Left renal pelvis (tissue), 4 donors: ENCODE measurements at regions not wholly inside any gene's neighbourhood (a gene's known extent, or its start where the extent isn't known, plus 50 kb on each side); places are given as distances from the start of the nearest gene placed in this dataset.
"Not testable (repeated sequence)": the region's sequence is repeated elsewhere in the genome, so short reads cannot be mapped to it uniquely, and the experiment has no call there.

Experiments used
- DNase-seq, 4 donors: peaks; one replicate each; pipeline ENCODE4 v3.0.0-alpha.2; 2013; ENCODE audit warnings: low read depth in 4 of 4, low spot score in 3 of 4

- DNase-seq = no peak
These were observed 178.4 kb upstream of the E2F8 start for GRCh38 chr11:19419021-19419750.

GRCh38 chr11:19418221-19418620, 177.5 kb upstream of the E2F8 start:
- DNase-seq = no peak

- not testable (repeated sequence) for DNase-seq
These were observed 171.3 kb upstream of the E2F8 start for GRCh38 chr11:19412070-19412469.

- no peak for DNase-seq
These were observed 169.3 kb upstream of the E2F8 start for GRCh38 chr11:19410032-19410431.

- DNase-seq = no peak
These were observed 168.6 kb upstream of the E2F8 start for GRCh38 chr11:19409307-19409706.

GRCh38 chr11:19407677-19408270, 167.0 kb upstream of the E2F8 start:
- DNase-seq = no peak

GRCh38 chr11:19405966-19406365, 165.2 kb upstream of the E2F8 start:
- DNase-seq = no peak

GRCh38 chr11:19404787-19405186, 164.0 kb upstream of the E2F8 start:
- no peak for DNase-seq

- no peak for DNase-seq
These were observed 162.6 kb upstream of the E2F8 start for GRCh38 chr11:19403196-19403895.

- DNase-seq = no peak
These were observed 159.6 kb upstream of the E2F8 start for GRCh38 chr11:19400296-19400695.

- peak in 1 of 4 donors; percentile 7 for DNase-seq
These were observed 158.2 kb upstream of the E2F8 start for GRCh38 chr11:19398772-19399527.

- no peak for DNase-seq
These were observed 157.5 kb upstream of the E2F8 start for GRCh38 chr11:19398273-19398672.

GRCh38 chr11:19395050-19395449, 154.3 kb upstream of the E2F8 start:
- DNase-seq = no peak

- DNase-seq = no peak
These were observed 153.8 kb upstream of the E2F8 start for GRCh38 chr11:19394525-19395016.

GRCh38 chr11:19393941-19394340, 153.2 kb upstream of the E2F8 start:
- no peak for DNase-seq

GRCh38 chr11:19392847-19393518, 152.2 kb upstream of the E2F8 start:
- DNase-seq = no peak

- DNase-seq = no peak
These were observed 151.6 kb upstream of the E2F8 start for GRCh38 chr11:19392321-19392720.

GRCh38 chr11:19391652-19392051, 150.9 kb upstream of the E2F8 start:
- DNase-seq = no peak

GRCh38 chr11:19391026-19391425, 150.3 kb upstream of the E2F8 start:
- DNase-seq = no peak

- DNase-seq = no peak
These were observed 149.1 kb upstream of the E2F8 start for GRCh38 chr11:19389787-19390303.
